HG02678 (cell line): ENCODE measurements at regions not wholly inside any gene's neighbourhood (a gene's known extent, or its start where the extent isn't known, plus 50 kb on each side); places are given as distances from the start of the nearest gene placed in this dataset.
"Not testable (repeated sequence)": the region's sequence is repeated elsewhere in the genome, so short reads cannot be mapped to it uniquely, and the experiment has no call there.

Experiments used
- ATAC-seq: cut with Tn5 transposase; IDR thresholded peaks from one replicate; pipeline ENCODE4 v1.9.1; 2021; ENCODE audit warnings: mild to moderate bottlenecking, moderate library complexity; ENCODE audit not compliant: unreplicated experiment

DNA sequence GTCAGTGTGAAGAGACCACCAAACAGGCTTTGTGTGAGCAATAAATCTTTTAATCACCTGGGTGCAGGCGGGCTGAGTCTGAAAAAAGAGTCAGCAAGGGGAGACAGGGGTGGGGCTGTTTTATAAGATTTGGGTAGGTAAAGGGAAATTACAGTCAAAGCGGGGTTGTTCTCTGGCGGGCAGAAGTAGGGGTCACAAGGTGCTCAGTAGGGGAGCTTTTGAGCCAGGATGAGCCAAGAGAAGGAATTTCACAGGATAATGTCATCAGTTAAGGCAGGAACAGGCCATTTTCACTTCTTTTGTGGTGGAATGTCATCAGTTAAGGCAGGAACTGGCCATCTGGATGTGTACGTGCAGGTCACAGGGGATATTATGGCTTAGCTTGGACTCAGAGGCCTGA lies 372.6 kb upstream of the MEX3C start:
- not testable (repeated sequence) for ATAC-seq

DNA sequence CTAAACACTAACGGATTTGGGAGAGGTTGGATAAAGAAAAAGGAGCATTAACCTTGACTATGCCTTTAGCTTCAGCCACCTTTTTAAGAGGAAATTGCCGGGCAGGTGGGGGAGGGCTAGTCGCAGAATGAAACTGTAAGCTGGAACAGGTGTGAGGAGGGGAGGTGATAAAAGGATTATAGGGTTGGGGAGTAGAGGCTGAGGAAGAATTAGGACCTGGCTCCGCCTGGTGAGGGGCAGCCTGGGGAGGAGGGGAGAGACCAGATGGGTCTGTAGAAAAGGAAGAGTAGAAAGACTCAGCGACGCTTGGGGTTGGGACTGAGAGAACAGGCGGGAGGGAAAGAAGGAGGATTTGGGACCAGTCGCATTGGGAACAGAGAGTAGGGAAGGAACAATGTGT lies 376.4 kb upstream of the MEX3C start:
- not testable (repeated sequence) for ATAC-seq

DNA sequence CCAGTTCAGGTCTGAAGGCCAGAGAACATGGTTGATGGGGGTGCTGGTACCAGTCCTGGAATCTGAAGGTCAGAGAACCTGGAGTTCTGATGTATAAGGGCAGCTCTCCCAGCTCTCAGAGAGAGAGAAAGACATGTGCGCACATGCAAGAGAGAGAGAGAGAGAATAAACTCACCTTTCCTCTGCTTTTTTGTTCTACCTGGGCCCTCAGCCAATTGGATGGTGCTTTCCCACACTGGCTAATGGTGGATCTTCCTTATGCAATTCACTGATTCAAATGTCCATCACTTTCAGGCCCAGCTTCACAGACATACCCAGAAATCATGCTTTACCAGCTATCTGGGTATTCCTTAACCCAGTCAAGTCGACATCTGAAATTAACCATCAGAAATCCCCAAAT lies 377.7 kb upstream of the MEX3C start:
- ATAC-seq = no peak

DNA sequence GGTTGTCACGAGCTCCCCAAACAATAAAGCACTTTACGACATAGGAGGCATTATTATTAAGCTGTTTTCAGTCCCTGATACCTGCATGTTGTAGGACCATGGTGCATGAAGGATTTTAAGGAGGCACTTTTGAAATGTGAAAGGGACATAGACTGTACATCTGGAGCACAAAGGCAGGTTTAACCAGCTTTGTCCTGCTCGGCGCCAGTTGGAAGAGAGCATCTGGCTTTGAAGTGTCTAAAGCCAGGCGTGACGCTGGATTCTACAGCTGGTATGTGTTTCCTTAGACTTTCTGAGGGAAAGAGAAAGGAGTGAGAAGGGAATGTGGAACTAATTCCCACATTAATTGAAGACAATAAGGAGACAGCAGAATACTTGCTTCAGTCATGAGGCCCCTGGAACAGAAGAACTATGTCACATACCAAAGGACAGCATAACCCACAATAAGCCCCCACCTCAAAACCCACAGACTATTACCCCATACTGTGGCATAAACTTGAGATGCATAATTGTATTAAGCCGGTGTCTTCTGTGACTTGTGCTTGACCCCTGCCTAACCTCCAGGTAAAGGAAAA lies 381.0 kb upstream of the MEX3C start:
- ATAC-seq = no peak

DNA sequence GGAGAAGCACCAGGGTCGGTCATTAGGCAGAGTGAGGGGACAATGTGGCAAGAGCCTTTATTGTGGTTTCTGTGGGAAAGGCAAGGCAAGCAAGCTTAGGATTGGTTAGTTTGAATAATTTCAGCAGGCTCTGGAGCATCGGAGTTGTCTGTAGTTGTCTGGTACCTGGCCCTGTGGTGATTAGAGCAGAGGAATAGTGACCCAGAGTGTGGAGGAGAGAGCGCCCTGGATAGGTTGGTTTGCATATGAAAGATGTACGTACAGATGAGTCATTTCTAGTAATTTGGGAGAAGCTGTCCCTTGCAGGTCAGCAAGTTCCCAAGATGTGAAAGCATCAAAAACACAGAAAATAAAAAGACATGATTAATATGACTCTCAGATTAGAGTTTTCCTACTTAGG lies 383.1 kb upstream of the MEX3C start:
- no peak for ATAC-seq

DNA sequence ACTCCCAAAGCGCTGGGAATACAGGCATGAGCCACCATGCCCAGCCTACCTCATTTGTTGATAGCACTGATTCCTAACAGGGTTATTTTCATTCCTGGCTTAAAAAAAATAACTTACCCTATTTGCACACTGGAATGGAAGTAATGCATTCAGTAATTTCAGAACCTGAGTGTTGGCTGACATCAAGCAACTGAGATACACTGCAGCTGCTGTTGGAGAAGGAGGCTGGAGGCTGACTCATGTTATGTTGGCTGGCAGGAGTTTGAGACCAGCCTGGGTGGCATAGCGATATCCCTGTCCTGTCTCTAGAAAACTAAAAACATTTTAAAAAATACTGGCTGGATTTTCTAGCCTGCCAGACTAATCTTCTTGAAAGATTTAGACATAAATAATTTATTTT lies 385.1 kb upstream of the MEX3C start:
- ATAC-seq = no peak

DNA sequence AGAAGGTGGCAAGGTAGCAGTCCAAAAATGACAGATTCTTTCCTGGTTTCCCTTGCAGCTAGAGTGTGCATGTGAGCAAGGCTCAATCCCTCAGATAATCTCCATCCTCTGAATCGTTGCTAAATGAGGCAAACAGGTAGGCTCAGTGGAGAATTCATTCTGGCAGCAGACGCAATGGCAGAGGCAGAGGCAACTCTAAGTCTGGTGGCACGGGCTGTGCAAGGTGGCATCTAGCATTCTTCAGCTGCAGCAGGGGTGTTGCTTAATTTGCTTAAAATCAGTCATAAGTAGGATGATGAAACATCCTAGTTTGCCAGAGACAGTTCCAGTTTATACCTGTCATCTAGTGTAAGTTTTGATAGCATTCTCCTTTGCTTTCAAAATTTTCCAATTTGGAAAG lies 391.1 kb upstream of the MEX3C start:
- ATAC-seq = no peak

DNA sequence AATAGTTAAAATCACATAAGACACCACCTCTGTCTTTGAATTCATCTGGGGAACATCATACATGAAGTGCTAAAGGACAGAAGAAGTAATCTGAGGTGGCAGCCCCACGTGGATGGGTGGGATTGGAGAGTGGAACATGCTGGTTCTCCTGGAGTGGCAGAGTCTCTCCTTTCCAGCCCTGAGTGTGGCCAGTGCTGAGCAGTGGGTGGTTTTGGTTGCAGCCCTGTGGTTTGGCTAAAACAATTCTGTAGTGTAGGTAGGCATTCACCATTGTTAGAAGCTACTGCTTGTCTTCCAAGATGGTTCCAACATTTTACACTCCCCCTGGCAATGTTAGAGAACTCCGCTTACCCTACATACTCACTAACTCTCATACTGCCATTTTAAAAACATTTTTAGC lies 396.4 kb upstream of the MEX3C start:
- ATAC-seq = no peak

DNA sequence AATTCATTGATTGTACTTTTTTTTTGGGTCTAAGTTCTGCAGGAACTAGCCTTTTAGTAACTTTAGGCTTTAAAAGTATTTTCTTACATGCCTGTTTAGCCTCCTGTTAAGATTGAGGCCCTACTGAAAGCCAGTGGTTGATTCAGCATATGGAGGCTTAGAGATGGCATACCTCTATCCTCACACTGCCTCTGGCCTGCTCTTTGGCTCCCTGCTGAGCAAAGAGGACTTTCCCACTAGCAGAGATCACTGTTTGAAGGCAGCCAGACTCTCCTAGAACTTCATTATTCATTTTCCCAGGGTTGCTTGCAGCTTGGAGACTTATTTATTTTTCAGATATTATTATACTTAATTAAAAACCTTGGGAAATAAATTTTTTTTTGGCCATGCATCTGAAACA lies 405.6 kb upstream of the MEX3C start:
- ATAC-seq = no peak

DNA sequence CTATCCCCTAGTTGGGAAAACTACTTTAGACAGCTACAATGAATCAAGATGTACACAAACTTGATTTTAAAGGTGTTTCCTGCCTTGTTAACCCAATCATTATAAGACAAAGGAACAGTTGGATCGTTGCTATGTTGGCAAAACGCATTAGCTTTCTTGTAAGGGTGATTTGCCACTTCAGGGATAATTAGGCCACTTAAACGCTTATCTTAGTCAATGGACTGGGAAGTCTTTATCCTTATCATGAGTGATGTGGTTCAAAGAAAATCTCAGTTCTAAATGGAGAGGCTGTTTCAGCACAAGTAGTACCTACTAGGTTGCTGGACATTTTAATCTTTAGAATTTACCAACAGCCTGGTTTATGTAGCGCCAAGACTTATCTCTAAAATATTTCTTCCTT lies 406.1 kb upstream of the MEX3C start:
- no peak for ATAC-seq

DNA sequence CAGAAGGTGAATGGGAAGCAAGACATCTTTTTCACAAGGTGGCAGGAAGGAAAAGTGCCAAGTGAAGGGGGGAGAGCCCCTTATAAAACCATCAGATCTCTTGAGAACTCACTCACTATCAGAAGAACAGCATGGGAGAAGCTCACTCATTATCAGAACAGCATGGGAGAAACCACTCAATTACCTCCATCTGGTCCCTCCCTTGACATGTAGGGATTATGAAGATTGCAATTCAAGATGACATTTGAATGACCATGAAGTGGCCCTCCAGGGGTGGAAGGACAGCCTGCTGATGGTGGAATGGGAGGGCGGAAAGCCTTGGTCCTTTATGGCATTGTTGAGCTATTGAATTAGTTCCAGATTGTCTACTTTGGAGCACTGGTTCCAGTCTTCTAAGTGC lies 413.0 kb upstream of the MEX3C start:
- no peak for ATAC-seq

DNA sequence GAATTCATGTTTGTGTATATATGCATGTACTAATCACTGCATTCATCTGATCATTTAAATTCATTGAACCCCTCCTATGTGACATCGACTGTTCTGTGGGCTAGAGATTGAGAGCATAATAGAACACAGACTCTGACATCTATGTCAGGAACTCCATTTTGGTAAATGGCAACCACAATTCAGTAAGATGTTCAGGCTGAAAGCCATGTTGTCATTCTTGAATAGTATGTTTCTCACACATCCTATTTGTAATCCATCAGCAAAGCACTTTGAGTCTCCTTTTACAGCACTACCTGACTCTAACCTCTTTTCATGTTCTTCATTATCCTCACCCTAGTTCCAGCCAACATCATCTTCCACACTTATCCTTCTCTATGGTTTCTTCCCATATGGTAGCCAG lies 413.8 kb upstream of the MEX3C start:
- no peak for ATAC-seq

DNA sequence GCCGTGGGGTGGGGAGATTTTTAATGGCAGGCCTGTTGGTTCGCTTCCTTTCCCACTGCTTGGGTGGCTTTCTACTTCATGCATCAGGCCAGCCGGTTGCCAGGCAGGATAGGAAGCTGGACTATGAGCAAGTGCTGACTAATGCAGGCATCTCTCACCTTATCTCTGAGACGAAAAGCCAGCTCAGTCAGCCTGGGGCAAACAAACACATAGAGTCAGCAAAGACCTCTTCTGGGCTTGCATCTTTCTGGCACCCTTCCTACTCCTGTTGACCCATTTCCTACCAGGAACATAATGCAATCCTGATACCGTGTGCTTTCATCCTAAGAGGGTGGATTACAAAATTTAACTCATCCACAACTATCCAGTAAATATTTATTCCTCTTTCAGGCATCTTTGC lies 416.6 kb upstream of the MEX3C start:
- ATAC-seq = no peak

DNA sequence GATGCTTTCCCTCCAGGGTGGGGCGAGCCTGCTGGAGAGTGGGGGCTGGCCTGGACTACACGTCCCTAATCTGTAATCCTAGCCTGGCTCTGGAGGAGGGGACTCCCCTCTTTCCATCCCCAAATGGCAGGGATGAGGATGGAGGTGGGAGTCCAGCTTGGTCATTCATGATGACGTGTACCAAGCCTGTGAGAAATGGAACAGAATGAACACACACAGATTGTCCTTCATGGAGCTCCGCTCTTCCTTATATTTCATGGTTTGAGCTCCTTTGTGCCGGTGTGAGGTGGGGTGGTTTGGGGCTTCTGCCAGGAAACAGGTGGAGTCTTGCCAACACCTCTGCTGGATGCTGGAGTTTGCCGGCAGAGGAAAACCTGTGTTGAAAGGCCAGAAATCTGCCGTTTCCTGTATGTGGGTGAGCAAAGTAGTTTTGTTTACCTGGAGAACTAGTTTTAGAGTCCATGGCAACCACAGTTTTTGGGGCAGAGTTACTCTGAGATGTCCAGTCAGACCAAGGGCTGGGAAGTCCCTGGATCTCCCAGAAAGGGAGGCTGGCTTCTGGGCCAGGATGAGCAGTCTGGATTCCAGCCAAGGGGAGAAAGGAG lies 417.6 kb upstream of the MEX3C start:
- no peak for ATAC-seq

DNA sequence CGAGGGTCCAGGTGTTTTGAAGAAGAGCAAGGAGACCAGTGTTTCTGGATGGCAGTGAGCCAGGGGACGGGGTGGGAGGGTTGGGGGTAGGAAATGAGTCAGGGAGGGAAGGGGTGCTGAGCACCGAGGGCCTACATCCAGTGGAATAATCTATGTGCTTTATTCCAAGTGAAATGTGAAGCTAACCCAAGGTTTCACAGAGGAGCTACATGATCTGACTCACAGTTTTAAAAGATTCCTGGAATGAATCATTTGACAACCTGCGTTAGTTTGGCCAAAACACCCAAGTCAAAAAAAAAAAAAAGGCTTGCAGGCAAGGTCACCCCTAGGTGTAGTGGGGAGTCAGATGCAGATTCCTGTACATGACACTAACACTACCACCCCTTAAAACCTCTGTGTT lies 419.7 kb upstream of the MEX3C start:
- no peak for ATAC-seq

DNA sequence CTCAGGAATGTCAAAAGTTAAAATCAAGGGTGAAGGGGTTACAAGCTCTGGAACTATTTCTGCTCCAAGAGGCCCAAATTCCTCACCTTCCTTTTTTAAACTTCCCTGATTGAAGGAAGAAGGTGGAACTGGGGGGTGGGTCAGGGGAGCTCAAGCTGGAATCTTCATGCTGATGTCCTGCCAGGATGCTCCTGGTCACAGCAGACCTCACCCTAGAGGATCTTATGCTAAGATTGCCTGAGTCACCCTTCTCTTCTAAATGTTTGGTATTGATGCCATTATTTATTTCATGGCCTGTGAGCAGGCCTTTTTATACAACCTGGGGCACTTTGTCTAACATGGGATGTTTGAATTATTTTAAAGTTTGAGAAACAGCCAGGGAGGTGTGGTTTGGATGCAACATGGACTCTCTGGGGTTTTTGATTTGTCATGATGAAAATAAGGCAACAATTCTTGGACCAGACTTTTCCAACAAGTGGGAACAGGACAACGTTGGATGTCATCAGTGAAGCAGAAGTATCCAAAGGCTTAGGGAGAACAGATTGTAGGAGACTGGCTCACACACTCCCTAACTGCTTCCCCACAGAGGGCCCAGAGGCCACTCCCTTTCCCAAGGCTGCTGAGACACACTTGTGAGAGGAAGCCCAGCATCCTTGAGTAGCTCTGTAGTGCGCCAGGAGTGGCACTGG lies 420.2 kb upstream of the MEX3C start:
- ATAC-seq = no peak

DNA sequence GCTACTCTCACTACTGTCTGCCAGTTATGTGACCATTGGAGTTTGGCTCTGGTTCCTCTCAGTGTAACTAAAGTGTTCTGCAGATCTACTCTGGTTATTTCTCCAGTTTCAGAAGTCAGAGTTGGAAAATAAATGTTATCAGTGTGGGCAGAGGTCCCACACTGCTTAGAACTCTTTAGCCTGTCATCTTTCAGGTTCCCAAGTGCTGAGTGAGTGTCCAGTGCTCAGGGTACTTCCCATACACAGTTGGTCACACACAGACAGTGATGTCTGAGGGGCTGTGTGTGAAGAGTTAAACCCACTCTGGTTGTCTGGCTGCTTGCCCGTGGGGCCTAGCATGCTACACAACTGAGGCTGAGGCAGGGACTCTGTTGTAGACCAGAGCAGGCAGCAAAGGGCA lies 421.8 kb upstream of the MEX3C start:
- ATAC-seq = no peak

DNA sequence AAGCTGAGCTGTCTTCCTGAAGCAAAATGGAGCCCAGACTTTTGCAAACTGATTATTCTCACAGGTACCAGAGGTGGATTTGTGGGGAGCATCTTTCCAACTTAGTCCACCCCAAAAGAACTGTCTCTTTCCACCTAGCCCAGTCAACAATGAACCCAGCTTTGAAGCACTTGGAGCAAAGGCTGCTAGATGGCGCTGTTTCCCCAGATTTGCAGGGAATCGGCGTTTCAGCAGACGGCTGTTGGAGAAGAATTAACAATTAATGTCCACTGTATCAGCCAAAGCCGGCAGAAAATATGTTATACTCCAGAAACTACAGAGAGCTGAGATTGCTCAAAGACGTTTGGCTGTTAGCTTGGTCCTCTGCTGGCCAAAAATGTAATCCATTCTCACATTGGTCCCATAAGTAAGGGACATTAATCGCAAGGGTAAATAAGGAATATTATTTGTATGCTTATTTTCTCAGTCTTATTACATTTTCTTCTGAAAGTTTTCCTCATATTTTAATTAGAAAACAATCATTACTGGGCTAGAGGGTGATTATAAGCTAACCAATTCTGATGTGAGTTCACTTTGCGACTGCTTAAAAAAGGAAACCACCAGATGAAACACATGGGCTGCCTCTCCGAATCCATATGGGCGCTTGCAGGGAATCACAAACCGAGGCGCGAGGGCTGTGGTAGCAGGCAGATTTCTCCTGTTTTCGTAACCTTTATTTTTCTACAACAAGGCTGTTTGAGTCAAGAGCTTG lies 423.8 kb upstream of the MEX3C start:
- peak; percentile 44 for ATAC-seq

DNA sequence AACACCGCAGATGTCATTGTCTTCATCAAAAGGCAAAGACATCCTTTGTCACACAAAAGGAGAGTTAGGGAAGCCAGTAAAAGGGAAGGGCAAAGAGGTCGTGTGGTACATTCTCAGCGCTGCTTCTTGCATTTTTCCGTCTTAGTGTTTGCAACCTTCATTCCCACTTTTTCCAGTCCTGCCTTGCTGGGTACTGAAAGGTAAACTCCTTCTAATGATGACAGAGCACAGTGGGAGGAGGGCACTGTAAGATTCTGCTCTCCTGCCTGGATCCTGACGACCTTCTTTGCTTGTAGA lies 424.3 kb upstream of the MEX3C start:
- no peak for ATAC-seq

DNA sequence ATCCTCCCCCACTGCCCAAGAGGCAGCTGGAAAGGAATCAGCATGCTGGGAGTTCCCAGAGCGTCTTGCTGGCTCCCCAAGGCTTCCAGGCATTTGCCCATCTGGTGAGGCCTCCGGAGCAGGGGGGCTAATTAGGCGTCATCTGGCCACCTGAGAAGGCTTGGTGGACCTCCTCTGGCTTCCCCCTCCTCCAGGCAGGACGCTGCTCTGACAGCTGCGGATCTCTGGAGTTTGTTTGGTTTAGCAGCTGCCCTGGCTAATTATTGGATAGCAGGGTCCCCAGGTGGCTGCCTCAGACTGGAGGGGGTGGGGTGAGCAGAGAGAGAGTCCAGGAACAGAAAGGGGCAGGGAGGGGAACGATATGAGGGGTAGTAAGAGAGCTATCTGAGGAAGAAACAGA lies 425.2 kb upstream of the MEX3C start:
- no peak for ATAC-seq

DNA sequence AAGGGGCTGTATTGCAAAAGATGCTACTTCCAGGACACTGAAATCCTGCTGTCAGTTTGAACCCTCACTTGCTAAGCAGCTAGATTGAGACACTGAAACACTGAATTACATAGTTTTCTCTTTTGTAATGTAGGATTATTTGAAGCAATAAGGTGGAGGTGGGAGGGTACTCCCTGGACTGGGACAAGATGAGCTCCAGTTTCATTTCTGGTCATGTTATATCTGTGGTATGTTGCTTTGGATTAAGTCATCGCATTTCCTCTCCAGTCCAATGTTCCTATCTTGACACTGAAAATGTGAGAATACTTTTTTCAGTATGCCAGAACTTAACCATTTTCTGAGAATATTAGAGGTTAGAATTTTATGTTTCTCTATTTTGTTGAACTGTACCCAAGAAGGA lies 426.2 kb upstream of the MEX3C start:
- no peak for ATAC-seq

DNA sequence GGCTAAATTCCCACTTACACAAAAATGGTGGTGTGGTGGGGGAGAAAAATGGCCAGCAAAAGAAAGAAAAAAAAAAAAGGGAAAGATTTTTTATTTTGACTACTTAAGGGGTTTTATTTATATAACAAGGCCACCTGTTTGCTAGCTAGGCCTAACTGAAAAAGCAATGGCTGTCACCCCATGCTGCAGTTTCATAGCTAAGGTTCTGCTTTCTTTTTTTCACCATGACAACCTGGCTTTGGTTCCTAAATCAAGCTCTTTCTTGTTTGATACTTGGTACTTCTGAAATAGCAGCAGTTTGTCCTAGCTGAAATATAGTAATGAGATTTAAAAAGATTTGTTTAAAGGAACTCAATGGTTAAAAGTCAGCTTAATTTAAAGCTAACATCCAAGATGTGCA lies 433.2 kb upstream of the MEX3C start:
- no peak for ATAC-seq
